ENCODE measurements at regions not wholly inside any gene's neighbourhood (a gene's known extent, or its start where the extent isn't known, plus 50 kb on each side); places are given as distances from the start of the nearest gene placed in this dataset.

DNA sequence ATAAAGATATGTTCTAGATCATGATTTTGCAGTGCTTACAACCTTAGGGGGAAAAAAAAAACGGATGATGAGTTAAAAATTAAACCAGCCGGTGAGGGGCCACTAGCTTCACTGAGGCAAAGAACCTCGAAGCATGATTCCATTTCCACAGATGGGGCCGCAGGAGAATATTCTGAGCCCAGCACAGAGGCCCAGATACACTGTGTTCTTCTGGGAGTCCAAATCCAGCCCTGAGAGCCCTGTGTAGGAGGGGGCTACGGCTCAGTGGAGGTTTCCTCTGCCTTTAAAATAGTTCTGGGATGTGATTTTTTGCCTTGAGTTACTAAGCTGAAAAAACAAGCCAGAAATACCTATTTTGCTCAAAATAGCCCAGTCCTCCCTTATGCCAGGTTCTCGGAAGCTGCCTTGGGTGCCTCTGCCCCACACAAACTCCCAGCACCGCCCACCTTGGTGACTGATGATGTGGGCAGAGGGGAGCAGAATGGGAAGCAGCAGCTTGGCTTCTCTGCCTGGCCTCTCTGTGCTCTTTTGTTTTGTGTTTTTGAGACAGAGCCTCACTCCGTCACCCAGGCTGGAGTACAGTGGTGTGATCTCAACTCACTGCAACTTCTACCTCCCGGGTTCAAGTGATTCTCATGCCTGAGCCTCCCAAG, 105.4 kb upstream of the BCL2L14 start:
- no peak for DNase-seq (ENCODE audit: extremely low read depth, low read depth)

DNA sequence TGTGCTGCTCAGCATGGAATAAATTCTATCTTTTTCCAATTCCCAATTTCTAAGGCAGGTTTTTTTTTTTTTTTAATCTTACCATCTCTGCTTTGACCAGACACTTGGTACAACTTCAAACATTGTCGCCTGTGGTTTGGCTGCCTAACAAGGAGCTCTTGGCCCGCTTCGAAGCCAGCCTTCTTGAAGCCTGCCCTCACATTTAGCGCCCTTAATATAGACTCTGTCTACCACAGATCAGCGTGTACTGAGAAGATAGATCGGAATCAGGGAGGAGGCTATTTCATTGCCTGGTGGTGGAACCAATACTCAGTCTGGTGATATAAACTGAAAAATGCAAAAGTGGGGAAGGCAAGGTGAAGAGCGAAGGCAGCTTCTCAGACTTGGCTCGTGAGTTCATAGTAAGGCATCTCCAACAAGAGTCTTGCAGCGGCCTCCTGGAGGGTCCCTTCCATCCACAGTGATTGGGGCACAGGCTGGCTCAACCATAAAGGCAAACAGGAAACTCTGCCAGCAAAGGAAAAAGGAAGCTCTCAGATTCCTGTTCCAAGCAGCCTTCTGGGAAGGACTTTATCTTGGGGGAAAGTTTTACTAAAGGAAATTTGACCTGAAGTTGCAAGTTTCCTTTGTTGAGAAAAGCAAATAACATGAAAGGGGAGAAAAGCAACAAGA, 103.2 kb upstream of the BCL2L14 start:
- TF ChIP-seq, protein P1, sequence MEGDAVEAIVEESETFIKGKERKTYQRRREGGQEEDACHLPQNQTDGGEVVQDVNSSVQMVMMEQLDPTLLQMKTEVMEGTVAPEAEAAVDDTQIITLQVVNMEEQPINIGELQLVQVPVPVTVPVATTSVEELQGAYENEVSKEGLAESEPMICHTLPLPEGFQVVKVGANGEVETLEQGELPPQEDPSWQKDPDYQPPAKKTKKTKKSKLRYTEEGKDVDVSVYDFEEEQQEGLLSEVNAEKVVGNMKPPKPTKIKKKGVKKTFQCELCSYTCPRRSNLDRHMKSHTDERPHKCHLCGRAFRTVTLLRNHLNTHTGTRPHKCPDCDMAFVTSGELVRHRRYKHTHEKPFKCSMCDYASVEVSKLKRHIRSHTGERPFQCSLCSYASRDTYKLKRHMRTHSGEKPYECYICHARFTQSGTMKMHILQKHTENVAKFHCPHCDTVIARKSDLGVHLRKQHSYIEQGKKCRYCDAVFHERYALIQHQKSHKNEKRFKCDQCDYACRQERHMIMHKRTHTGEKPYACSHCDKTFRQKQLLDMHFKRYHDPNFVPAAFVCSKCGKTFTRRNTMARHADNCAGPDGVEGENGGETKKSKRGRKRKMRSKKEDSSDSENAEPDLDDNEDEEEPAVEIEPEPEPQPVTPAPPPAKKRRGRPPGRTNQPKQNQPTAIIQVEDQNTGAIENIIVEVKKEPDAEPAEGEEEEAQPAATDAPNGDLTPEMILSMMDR (IDR thresholded peaks at IDR 0.05; ENCODE audit: low read depth, low read length, missing control alignments), result no peak
- DNase-seq (ENCODE audit: extremely low read depth, low read depth), result no peak
- H3K4me3 ChIP-seq (replicated peaks; ENCODE audit: low read depth, low read length), result no peak overlapping the region

More for the DNA sequence above, 105.4 kb upstream of the BCL2L14 start:
- no peak overlapping the region for H3K4me3 ChIP-seq (replicated peaks; ENCODE audit: low read depth, low read length)
- TF ChIP-seq, protein P1 (IDR thresholded peaks at IDR 0.05; ENCODE audit: low read depth, low read length, missing control alignments), result no peak

DNA sequence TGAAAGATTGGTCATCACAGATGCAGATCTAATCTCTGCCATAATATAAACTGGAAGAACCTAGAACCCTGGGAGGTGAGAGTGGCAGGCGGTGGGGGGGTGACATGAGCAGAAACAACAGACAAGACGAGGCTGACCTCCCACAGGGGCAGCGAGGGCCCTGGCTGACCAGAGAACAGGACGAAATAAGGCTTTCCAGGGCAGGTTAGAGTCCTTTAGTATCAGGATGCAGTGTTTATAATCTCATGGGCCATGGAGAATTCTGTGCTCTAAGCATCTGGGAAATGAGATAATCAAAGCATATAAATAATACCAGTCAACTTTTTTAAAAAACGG, 102.7 kb upstream of the BCL2L14 start:
- TF ChIP-seq, protein P1 (IDR thresholded peaks at IDR 0.05; ENCODE audit: low read depth, low read length, missing control alignments), result no peak
- no peak for DNase-seq (ENCODE audit: extremely low read depth, low read depth)
- no peak overlapping the region for H3K4me3 ChIP-seq (replicated peaks; ENCODE audit: low read depth, low read length)

DNA sequence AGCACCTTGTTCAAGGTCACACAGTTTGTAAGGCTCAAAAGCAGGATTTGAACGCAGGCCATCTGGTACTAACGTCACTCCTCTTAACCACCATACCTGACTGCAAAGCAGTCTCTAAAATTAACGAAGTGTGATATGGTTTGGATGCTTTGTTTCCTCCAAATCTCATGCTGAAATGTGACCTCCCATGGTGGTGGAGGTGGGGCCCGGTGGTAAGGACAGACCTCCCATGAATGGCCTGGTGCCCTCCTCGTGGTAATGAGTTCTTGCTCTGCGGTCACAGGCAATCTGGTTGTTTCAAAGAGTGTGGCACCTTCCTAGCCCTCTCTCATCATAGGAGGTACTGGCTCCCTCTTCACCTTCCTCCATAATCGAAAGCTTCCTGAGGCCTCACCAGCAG, 102.2 kb upstream of the BCL2L14 start:
- no peak for DNase-seq (ENCODE audit: extremely low read depth, low read depth)
- H3K4me3 ChIP-seq (replicated peaks; ENCODE audit: low read depth, low read length), result no peak overlapping the region
- TF ChIP-seq, protein P1 (IDR thresholded peaks at IDR 0.05; ENCODE audit: low read depth, low read length, missing control alignments), result no peak

DNA sequence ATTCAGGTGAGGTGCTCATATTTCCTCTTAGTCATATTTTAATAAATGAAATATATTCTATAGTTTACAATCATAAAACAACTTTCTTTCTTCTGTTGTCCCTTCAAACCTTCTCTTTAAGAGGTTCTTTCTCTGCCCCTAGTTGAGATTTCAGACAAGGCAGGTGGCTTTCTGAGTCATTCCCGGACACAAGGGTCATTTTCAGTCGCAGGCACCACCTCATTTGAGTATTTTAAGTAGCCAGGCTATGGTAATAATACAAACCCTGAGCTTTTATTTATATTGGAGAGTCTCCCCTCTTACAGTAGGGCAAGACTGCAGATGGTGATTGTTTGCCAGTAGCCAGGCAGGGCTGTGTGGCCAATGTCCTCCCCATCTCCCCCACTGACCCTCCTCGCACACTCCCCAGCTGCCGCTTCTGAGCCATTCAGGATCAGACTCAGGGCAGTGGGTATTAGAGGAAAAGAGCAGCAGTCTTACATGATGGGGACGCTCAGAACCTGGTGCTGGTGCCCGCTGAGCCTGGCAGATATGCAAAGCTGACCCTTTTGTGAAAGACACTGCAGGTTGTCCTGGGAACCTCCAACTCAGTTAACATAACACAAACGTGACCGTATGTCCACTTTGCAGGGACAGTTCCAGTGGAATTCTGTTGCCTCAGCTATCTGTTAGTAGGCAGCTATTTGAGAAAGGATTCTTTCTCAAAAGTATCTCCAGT, 101.1 kb upstream of the BCL2L14 start:
- DNase-seq (ENCODE audit: extremely low read depth, low read depth), result no peak
- no peak overlapping the region for H3K4me3 ChIP-seq (replicated peaks; ENCODE audit: low read depth, low read length)
- TF ChIP-seq, protein P1 (IDR thresholded peaks at IDR 0.05; ENCODE audit: low read depth, low read length, missing control alignments), result no peak

DNA sequence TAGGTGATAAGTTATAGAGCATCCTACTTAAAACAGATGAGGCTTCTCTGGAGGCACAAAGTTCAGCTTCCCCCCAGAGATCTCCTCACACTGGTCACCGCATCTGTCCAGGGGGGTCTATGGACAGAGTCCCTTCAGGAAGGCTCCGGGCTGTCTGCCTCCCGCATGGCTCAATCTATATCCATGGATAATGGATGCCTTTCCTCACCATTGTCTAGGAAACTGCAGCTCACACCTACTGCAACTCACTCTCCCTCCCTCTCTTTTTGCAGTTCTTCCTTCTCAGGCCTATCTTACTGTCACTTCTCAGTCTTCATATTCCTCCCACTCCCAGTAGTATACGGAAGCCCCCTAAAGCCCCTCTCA, 100.6 kb upstream of the BCL2L14 start:
- DNase-seq (ENCODE audit: extremely low read depth, low read depth), result no peak
- TF ChIP-seq, protein P1 (IDR thresholded peaks at IDR 0.05; ENCODE audit: low read depth, low read length, missing control alignments), result no peak
- no peak overlapping the region for H3K4me3 ChIP-seq (replicated peaks; ENCODE audit: low read depth, low read length)

Measured in HFF-Myc (cell line).